Keratinocyte (primary cell): ENCODE measurements at regions not wholly inside any gene's neighbourhood (a gene's known extent, or its start where the extent isn't known, plus 50 kb on each side); places are given as distances from the start of the nearest gene placed in this dataset.

ENCODE experiments used
- DNase-seq: peaks from one replicate; pipeline ENCODE4 v3.0.0-alpha.2; 2011; ENCODE audit warnings: low read depth, missing footprints, low spot score
- FAIRE-seq: peaks from 2 replicates; lab custom pipeline; 2011; peaks lifted over from hg19 to GRCh38; lab: Jason Lieb, UNC
- H2AFZ ChIP-seq: 2 replicates; pipeline ENCODE4 v1.6.0; 2012; ENCODE audit warnings: low read length, control low read depth, inconsistent platforms; ENCODE audit not compliant: control insufficient read depth
- H3K27ac ChIP-seq: 2 replicates; pipeline ENCODE4 v1.5.1; 2011; ENCODE audit warnings: low read length; ENCODE audit not compliant: control insufficient read depth, insufficient read depth
- H3K27me3 ChIP-seq: 3 replicates; pipeline ENCODE4 v1.6.0; 2011; ENCODE audit warnings: low read length; ENCODE audit not compliant: control insufficient read depth, insufficient read depth; ENCODE audit errors: extremely low read depth
- H3K36me3 ChIP-seq, 2 experiments: 2 replicates in 1 of 2; 3 replicates in 1 of 2; pipeline ENCODE4 v1.5.1; 2011; ENCODE audit warnings: low read length in 2 of 2, mild to moderate bottlenecking in 1 of 2; ENCODE audit not compliant: control insufficient read depth in 2 of 2, insufficient read depth in 2 of 2; ENCODE audit errors: extremely low read depth in 1 of 2
- H3K4me1 ChIP-seq: 3 replicates; pipeline ENCODE4 v1.5.1; 2011; ENCODE audit warnings: low read length; ENCODE audit not compliant: control insufficient read depth, insufficient read depth; ENCODE audit errors: extremely low read depth
- H3K4me2 ChIP-seq: 3 replicates; pipeline ENCODE4 v1.6.0; 2011; ENCODE audit warnings: low read depth, low read length; ENCODE audit not compliant: control insufficient read depth, insufficient read depth; ENCODE audit errors: extremely low read depth
- H3K4me3 ChIP-seq, 3 experiments: fragments of 200-600 bp in 1 of 3; sonication (generic) in 1 of 3; 2 replicates in 2 of 3; 3 replicates in 1 of 3; pipeline ENCODE4 v1.5.1; 2011 to 2016; ENCODE audit warnings: low read length in 3 of 3, mild to moderate bottlenecking in 3 of 3, control low read depth in 2 of 3, inconsistent platforms in 1 of 3, low read depth in 1 of 3, mixed read lengths in 1 of 3, mixed run types in 1 of 3, moderate library complexity in 1 of 3; ENCODE audit not compliant: control insufficient read depth in 2 of 3, insufficient read depth in 2 of 3; ENCODE audit errors: extremely low read depth in 1 of 3
- H3K79me2 ChIP-seq: 2 replicates; pipeline ENCODE4 v1.6.0; 2012; ENCODE audit warnings: low read length; ENCODE audit not compliant: control insufficient read depth, insufficient read depth
- H3K9ac ChIP-seq: 3 replicates; pipeline ENCODE4 v1.6.0; 2011; ENCODE audit warnings: low read length; ENCODE audit not compliant: control insufficient read depth, insufficient read depth; ENCODE audit errors: extremely low read depth
- H3K9me1 ChIP-seq: 3 replicates; pipeline ENCODE4 v1.6.0; 2011; ENCODE audit warnings: low read length; ENCODE audit not compliant: control insufficient read depth, insufficient read depth; ENCODE audit errors: extremely low read depth
- H3K9me3 ChIP-seq: 2 replicates; pipeline ENCODE4 v1.5.1; 2012; ENCODE audit warnings: low read depth, low read length; ENCODE audit not compliant: control insufficient read depth
- H4K20me1 ChIP-seq: 3 replicates; pipeline ENCODE4 v1.6.0; 2011; ENCODE audit warnings: low read length; ENCODE audit not compliant: control insufficient read depth, insufficient read depth; ENCODE audit errors: extremely low read depth
- EZH2 ChIP-seq: IDR thresholded peaks from one replicate; pipeline ENCODE4 v1.6.1; 2012; ENCODE audit warnings: inconsistent platforms, mild to moderate bottlenecking, low read length, moderate library complexity
- dilution Hi-C: fragments of 300-500 bp; cut with MboI; formaldehyde crosslinking; loops from one replicate; pipeline ENCODE4 v1.7.0; 2020; ENCODE audit warnings: low sequenced_read_pairs; ENCODE audit not compliant: extremely low pct_ligation_motif_present
- TF ChIP-seq, protein P1 (sequence below), 3 experiments: IDR thresholded peaks in 1 of 3; conservative IDR thresholded peaks in 1 of 3; optimal IDR thresholded peaks in 1 of 3; 2 replicates in 2 of 3; 3 replicates in 1 of 3; pipeline versions ENCODE3 to v1.5.1; 2011; ENCODE audit warnings: low read length in 3 of 3, mild to moderate bottlenecking in 3 of 3, moderate library complexity in 2 of 3, control low read depth in 1 of 3, inconsistent platforms in 1 of 3; ENCODE audit not compliant: insufficient read depth in 2 of 3; ENCODE audit errors: extremely low read depth in 1 of 3

- dilution Hi-C loops = no loop called here
- H3K4me3 ChIP-seq = no peak overlapping the region
- no peaks in the 10 kb centered on the region for H3K27me3 ChIP-seq
- H3K4me2 ChIP-seq = no peak overlapping the region
- H3K9me3 ChIP-seq = no peaks in the 10 kb centered on the region
- no peaks in the 10 kb centered on the region for H3K79me2 ChIP-seq
- no peaks in the 10 kb centered on the region for H3K9me1 ChIP-seq
- no peak for FAIRE-seq
- no peaks in the 10 kb centered on the region for H3K4me1 ChIP-seq
- H2AFZ ChIP-seq = no peak overlapping the region
- H3K27ac ChIP-seq = no peak overlapping the region
- no peaks in the 10 kb centered on the region for H3K36me3 ChIP-seq
- no peak for DNase-seq
- H3K9ac ChIP-seq = no peak overlapping the region
- H4K20me1 ChIP-seq = no peaks in the 10 kb centered on the region
- TF ChIP-seq EZH2 = no peak
- TF ChIP-seq, protein P1, sequence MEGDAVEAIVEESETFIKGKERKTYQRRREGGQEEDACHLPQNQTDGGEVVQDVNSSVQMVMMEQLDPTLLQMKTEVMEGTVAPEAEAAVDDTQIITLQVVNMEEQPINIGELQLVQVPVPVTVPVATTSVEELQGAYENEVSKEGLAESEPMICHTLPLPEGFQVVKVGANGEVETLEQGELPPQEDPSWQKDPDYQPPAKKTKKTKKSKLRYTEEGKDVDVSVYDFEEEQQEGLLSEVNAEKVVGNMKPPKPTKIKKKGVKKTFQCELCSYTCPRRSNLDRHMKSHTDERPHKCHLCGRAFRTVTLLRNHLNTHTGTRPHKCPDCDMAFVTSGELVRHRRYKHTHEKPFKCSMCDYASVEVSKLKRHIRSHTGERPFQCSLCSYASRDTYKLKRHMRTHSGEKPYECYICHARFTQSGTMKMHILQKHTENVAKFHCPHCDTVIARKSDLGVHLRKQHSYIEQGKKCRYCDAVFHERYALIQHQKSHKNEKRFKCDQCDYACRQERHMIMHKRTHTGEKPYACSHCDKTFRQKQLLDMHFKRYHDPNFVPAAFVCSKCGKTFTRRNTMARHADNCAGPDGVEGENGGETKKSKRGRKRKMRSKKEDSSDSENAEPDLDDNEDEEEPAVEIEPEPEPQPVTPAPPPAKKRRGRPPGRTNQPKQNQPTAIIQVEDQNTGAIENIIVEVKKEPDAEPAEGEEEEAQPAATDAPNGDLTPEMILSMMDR (optimal IDR thresholded peaks at IDR 0.05 in 1 of 3, IDR thresholded peaks at IDR 0.05 in 1 of 3, conservative IDR thresholded peaks at IDR 0.05 in 1 of 3; ENCODE audit: extremely low read depth in 1 of 3, insufficient read depth in 2 of 3, low read length in 3 of 3) = no peak
Measured at GRCh38 chr14:98444077-98444476, 827.9 kb downstream of the BCL11B start.

DNA sequence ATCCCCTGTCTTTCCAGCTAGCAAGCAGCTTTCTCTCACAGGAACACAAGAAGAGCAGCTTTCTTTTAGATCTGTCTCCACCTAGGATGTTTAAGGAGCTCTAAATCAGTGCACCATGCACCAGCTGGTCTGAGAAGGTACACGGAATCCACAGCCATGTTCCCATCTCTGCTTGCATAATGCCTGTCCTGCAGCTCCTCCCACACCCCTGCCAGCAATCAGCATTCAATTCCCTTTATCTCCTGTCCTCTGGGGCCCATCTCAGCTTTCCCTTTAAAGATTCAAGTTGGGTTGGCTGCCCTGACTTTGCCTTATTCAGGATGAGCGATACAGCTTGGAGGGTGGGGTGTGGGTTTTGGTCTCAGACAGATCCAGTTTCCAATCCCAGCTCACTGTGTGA lies 826.3 kb downstream of the BCL11B start:
- no peak overlapping the region for H3K4me2 ChIP-seq
- H4K20me1 ChIP-seq = no peaks in the 10 kb centered on the region
- H3K27ac ChIP-seq = no peak overlapping the region
- H3K9ac ChIP-seq = no peak overlapping the region
- H3K27me3 ChIP-seq = no peaks in the 10 kb centered on the region
- no peak for TF ChIP-seq EZH2
- TF ChIP-seq, protein P1 (optimal IDR thresholded peaks at IDR 0.05 in 1 of 3, IDR thresholded peaks at IDR 0.05 in 1 of 3, conservative IDR thresholded peaks at IDR 0.05 in 1 of 3; ENCODE audit: extremely low read depth in 1 of 3, insufficient read depth in 2 of 3, low read length in 3 of 3) = no peak
- no peaks in the 10 kb centered on the region for H3K9me3 ChIP-seq
- no peaks in the 10 kb centered on the region for H3K36me3 ChIP-seq
- DNase-seq (no peak), FAIRE-seq (no peak)
- H3K79me2 ChIP-seq = no peaks in the 10 kb centered on the region
- H3K4me3 ChIP-seq = no peak overlapping the region
- dilution Hi-C loops = no loop called here
- no peaks in the 10 kb centered on the region for H3K9me1 ChIP-seq
- H3K4me1 ChIP-seq = no peaks in the 10 kb centered on the region
- H2AFZ ChIP-seq = no peak overlapping the region
